GM23338 (cell line): ENCODE measurements at regions not wholly inside any gene's neighbourhood (a gene's known extent, or its start where the extent isn't known, plus 50 kb on each side); places are given as distances from the start of the nearest gene placed in this dataset.

Experiments used
- ATAC-seq: fragments of 200-7000 bp; cut with Tn5 transposase; 3 replicates; pipeline ENCODE4 v1.9.1; 2020
- DNase-seq: peaks from one replicate; pipeline ENCODE4 v3.0.0-alpha.2; 2015; ENCODE audit warnings: low spot score
- H2AFZ ChIP-seq: fragments of 200-600 bp; sonication (generic); 2 replicates; pipeline ENCODE4 v1.8.0; 2016; ENCODE audit warnings: antibody characterized with exemption, mild to moderate bottlenecking, moderate library complexity
- H3F3A ChIP-seq: fragments of 200-600 bp; sonication (generic); replicated peaks from 2 replicates; pipeline ENCODE4 v1.8.0; 2017; ENCODE audit warnings: antibody characterized with exemption, mixed run types, low read depth
- H3K27ac ChIP-seq: fragments of 200-600 bp; sonication (generic); 2 replicates; pipeline ENCODE4 v1.6.1; 2016; ENCODE audit warnings: low read depth
- H3K27me3 ChIP-seq: fragments of 200-600 bp; sonication (generic); 2 replicates; pipeline ENCODE4 v1.8.0; 2016; ENCODE audit warnings: mild to moderate bottlenecking, mixed run types, moderate library complexity; ENCODE audit not compliant: insufficient read depth
- H3K36me3 ChIP-seq: fragments of 200-600 bp; sonication (generic); 2 replicates; pipeline ENCODE4 v1.8.0; 2016; ENCODE audit warnings: mild to moderate bottlenecking; ENCODE audit not compliant: insufficient read depth
- H3K4me1 ChIP-seq: fragments of 200-600 bp; sonication (generic); 2 replicates; pipeline ENCODE4 v1.8.0; 2016; ENCODE audit warnings: mild to moderate bottlenecking, moderate library complexity; ENCODE audit not compliant: insufficient read depth
- H3K4me2 ChIP-seq: fragments of 200-600 bp; sonication (generic); 2 replicates; pipeline ENCODE4 v1.7.1; 2017; ENCODE audit warnings: mixed run types
- H3K4me3 ChIP-seq: fragments of 200-600 bp; sonication (generic); 2 replicates; pipeline ENCODE4 v1.6.1; 2016; ENCODE audit warnings: mixed run types
- H3K79me2 ChIP-seq: fragments of 200-600 bp; sonication (generic); replicated peaks from 2 replicates; pipeline ENCODE4 v1.8.0; 2017; ENCODE audit warnings: mild to moderate bottlenecking; ENCODE audit not compliant: insufficient read depth
- H3K9me2 ChIP-seq: fragments of 200-600 bp; sonication (generic); 2 replicates; pipeline ENCODE4 v1.8.0; 2017; ENCODE audit not compliant: insufficient read depth
- H4K20me1 ChIP-seq: fragments of 200-600 bp; sonication (generic); replicated peaks from 2 replicates; pipeline ENCODE4 v1.8.0; 2017; ENCODE audit warnings: mild to moderate bottlenecking; ENCODE audit not compliant: insufficient read depth
- H3K27ac Mint-ChIP-seq: 2 replicates; pipeline ENCODE4 v1.8.0; 2020; ENCODE audit warnings: inconsistent platforms, mild to moderate bottlenecking, moderate library complexity, mixed read lengths
- H3K27me3 Mint-ChIP-seq: 3 replicates; pipeline ENCODE4 v1.8.0; 2022; ENCODE audit warnings: low read depth, mild to moderate bottlenecking, moderate library complexity, mixed read lengths, inconsistent platforms; ENCODE audit not compliant: insufficient read depth, poor library complexity
- H3K36me3 Mint-ChIP-seq: 3 replicates; pipeline ENCODE4 v1.8.0; 2021; ENCODE audit warnings: low read depth, mild to moderate bottlenecking, inconsistent platforms, moderate library complexity, mixed read lengths
- H3K4me1 Mint-ChIP-seq: 3 replicates; pipeline ENCODE4 v1.8.0; 2020; ENCODE audit warnings: mild to moderate bottlenecking, inconsistent platforms, mixed read lengths
- H3K4me3 Mint-ChIP-seq: 3 replicates; pipeline ENCODE4 v1.8.0; 2021; ENCODE audit warnings: moderate library complexity, mild to moderate bottlenecking, inconsistent platforms, mixed read lengths
- H3K9me3 Mint-ChIP-seq: 3 replicates; pipeline ENCODE4 v1.8.0; 2020; ENCODE audit warnings: moderate library complexity, mild to moderate bottlenecking, inconsistent platforms, mixed read lengths
- EZH2 ChIP-seq: fragments of 200-600 bp; sonication (generic); IDR thresholded peaks from one replicate; pipeline ENCODE4 v1.8.0; 2017; ENCODE audit warnings: antibody characterized with exemption, mild to moderate bottlenecking, low read depth; ENCODE audit not compliant: unreplicated experiment
- EZH2phosphoT487 ChIP-seq: fragments of 200-600 bp; sonication (generic); IDR thresholded peaks from one replicate; pipeline ENCODE4 v1.8.1; 2018; ENCODE audit warnings: antibody characterized with exemption; ENCODE audit not compliant: unreplicated experiment
- JUNB ChIP-seq: IDR thresholded peaks from one replicate; pipeline ENCODE4 v1.6.1; 2016; ENCODE audit warnings: antibody characterized with exemption; ENCODE audit not compliant: unreplicated experiment
- NANOG ChIP-seq: IDR thresholded peaks from 2 replicates; pipeline ENCODE4 v1.6.1; 2016; ENCODE audit warnings: antibody characterized with exemption, borderline replicate concordance
- ZNF114 ChIP-seq: fragments of 250-450 bp; sonication (Bioruptor Pico); IDR thresholded peaks from 2 replicates; pipeline ENCODE4 v1.5.0; 2020; ENCODE audit warnings: mild to moderate bottlenecking, moderate library complexity
- ZNF462 ChIP-seq: fragments of 250-450 bp; sonication (Bioruptor Pico); IDR thresholded peaks from 2 replicates; pipeline ENCODE4 v1.5.0; 2020; ENCODE audit warnings: mild to moderate bottlenecking, moderate library complexity
- TF ChIP-seq, protein P1 (sequence below): IDR thresholded peaks from one replicate; pipeline ENCODE4 v1.6.1; 2018; ENCODE audit warnings: antibody characterized with exemption; ENCODE audit not compliant: unreplicated experiment

DNA sequence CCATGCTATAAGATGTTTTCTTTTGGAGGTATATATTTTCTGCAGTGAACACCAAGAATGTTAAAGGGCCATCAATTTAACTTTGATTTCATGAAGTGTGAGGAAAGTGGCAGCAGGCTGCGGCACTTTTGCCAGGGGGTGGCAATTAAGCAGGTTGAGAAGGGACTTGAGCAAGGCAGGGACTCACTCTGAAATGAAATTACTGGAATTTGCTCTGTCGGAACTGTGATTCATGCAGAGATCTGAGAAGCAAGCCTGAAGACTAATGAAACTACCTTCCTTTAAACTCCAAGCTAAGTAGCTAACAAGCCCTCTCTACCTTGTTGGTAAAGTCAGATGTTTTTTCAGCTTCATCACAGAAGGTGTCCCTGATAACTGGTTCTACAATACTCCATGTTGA is 441.6 kb downstream of the SIPA1L2 start (continued):
- TF ChIP-seq ZNF462 (CRISPR knock-in tag) (no peak), JUNB (no peak), EZH2 (no peak)
- TF ChIP-seq, protein P1, sequence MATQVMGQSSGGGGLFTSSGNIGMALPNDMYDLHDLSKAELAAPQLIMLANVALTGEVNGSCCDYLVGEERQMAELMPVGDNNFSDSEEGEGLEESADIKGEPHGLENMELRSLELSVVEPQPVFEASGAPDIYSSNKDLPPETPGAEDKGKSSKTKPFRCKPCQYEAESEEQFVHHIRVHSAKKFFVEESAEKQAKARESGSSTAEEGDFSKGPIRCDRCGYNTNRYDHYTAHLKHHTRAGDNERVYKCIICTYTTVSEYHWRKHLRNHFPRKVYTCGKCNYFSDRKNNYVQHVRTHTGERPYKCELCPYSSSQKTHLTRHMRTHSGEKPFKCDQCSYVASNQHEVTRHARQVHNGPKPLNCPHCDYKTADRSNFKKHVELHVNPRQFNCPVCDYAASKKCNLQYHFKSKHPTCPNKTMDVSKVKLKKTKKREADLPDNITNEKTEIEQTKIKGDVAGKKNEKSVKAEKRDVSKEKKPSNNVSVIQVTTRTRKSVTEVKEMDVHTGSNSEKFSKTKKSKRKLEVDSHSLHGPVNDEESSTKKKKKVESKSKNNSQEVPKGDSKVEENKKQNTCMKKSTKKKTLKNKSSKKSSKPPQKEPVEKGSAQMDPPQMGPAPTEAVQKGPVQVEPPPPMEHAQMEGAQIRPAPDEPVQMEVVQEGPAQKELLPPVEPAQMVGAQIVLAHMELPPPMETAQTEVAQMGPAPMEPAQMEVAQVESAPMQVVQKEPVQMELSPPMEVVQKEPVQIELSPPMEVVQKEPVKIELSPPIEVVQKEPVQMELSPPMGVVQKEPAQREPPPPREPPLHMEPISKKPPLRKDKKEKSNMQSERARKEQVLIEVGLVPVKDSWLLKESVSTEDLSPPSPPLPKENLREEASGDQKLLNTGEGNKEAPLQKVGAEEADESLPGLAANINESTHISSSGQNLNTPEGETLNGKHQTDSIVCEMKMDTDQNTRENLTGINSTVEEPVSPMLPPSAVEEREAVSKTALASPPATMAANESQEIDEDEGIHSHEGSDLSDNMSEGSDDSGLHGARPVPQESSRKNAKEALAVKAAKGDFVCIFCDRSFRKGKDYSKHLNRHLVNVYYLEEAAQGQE = no peak

DNA sequence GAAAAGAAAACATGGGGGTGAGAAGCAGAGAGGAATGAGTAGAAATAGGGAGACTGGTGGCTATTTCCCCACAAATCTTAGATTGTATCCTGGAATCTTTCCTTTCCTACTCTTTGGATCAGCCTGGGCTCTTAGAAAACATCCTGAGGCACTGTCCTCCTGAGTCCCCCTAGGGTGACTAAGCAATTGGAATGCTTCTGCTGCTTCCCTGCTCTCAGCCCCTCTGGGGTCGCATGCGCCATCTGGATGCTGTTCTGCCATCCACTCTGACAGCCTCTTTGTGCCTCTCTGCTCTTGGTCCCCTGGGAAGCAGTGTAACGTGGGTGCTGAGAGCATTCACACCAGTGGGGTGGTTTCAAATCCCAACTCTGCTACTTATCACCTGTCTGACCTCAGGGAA is 443.0 kb downstream of the SIPA1L2 start:
- no peaks in the 10 kb centered on the region for H4K20me1 ChIP-seq
- H3K27ac ChIP-seq = no peak overlapping the region
- H2AFZ ChIP-seq = no peak overlapping the region
- no peaks in the 10 kb centered on the region for H3K27me3 ChIP-seq
- no peaks in the 10 kb centered on the region for H3K36me3 ChIP-seq
- H3K79me2 ChIP-seq = no peaks in the 10 kb centered on the region
- H3K4me1 ChIP-seq = no peaks in the 10 kb centered on the region; the same call in 1 of the 2 replicates
- Mint-ChIP-seq H3K27ac (no peak overlapping the region), H3K9me3 (no peaks in the 10 kb centered on the region), H3K4me3 (no peak overlapping the region), H3K4me1 (peaks cover 10% of the 10 kb centered on the region), H3K27me3 (peaks cover 7% of the 10 kb centered on the region), H3K36me3 (peaks cover 45% of the 10 kb centered on the region)
- H3K9me2 ChIP-seq = no peaks in the 10 kb centered on the region
- DNase-seq (peak; percentile 22), ATAC-seq (peak; percentile 68)
- no peaks in the 10 kb centered on the region for H3F3A ChIP-seq
- no peak overlapping the region for H3K4me3 ChIP-seq
- H3K4me2 ChIP-seq = no peak overlapping the region
- TF ChIP-seq ZNF462 (CRISPR knock-in tag) (no peak), NANOG (no peak), EZH2phosphoT487 (no peak), ZNF114 (no peak)
